ENCODE measurements at regions not wholly inside any gene's neighbourhood (a gene's known extent, or its start where the extent isn't known, plus 50 kb on each side); places are given as distances from the start of the nearest gene placed in this dataset.
A peak's percentile ranks its signal among the peaks of the same experiment; 100 is the strongest.

DNA sequence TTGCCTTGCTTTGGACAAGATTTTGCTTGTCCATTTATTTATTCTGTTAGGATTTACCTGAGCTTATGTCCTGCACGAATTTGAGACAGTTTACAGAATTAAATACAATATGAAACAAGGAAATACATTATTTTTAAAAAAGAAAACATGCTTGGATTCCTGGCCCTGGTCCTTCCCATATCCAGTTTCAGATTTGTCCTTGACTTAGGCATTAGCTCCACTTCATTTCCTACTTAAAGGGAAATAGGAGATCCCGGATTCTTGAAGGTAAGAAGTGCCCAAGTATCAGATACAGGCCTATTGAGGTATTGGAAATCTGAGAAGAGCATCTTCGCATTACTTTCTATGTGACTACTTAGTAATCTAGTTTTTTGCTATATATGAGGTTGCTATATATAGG, 672.0 kb downstream of the SI start:
- TF ChIP-seq, protein P1, sequence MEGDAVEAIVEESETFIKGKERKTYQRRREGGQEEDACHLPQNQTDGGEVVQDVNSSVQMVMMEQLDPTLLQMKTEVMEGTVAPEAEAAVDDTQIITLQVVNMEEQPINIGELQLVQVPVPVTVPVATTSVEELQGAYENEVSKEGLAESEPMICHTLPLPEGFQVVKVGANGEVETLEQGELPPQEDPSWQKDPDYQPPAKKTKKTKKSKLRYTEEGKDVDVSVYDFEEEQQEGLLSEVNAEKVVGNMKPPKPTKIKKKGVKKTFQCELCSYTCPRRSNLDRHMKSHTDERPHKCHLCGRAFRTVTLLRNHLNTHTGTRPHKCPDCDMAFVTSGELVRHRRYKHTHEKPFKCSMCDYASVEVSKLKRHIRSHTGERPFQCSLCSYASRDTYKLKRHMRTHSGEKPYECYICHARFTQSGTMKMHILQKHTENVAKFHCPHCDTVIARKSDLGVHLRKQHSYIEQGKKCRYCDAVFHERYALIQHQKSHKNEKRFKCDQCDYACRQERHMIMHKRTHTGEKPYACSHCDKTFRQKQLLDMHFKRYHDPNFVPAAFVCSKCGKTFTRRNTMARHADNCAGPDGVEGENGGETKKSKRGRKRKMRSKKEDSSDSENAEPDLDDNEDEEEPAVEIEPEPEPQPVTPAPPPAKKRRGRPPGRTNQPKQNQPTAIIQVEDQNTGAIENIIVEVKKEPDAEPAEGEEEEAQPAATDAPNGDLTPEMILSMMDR (IDR thresholded peaks at IDR 0.05): no peak

- TF ChIP-seq, protein P1 (IDR thresholded peaks at IDR 0.05): no peak
Measured at GRCh38 chr3:164401923-164402322, 676.4 kb downstream of the SI start.

DNA sequence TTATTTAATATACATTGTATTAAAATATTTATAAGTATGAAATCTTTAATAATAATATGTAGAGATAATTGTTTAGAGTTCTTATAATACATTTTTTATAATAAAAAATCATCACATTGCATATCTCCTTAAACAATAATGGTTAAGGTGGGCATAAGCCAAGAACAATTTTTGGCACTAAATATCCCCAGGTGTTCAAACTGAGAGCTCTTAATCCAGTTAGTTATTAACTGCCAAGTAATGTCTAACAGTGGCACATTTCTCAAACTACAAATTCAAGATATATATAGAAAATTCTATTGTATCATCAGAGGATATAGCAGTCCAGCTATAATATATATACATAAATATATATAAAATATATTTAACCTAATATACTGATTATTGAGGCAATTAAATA, 680.8 kb downstream of the SI start:
- TF ChIP-seq, protein P1 (IDR thresholded peaks at IDR 0.05): no peak

GRCh38 chr3:164393171-164393570, 685.1 kb downstream of the SI start:
- TF ChIP-seq, protein P1 (IDR thresholded peaks at IDR 0.05): peak; percentile 14; the same call in 1 of the 2 replicates

DNA sequence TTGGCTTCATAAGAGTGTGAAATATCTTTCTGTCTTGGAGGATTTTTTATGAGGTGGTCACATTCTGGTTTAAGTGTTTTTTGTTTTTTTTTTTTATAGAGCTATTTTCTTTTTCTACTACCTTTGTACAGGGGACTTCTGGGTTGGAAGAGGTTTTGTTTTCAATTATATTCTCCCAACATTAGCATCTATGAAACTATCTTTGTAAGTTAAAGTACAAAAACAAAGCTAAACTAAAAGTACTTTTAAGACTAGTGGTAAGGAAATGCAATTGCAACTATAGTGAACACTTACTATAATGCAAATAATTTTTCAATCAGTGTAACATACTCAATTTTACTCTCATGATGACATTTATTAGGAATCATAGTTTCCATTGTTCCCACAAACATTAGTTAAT, 688.2 kb downstream of the SI start:
- TF ChIP-seq, protein P1 (IDR thresholded peaks at IDR 0.05): peak; percentile 38; the same call in 1 of the 2 replicates

DNA sequence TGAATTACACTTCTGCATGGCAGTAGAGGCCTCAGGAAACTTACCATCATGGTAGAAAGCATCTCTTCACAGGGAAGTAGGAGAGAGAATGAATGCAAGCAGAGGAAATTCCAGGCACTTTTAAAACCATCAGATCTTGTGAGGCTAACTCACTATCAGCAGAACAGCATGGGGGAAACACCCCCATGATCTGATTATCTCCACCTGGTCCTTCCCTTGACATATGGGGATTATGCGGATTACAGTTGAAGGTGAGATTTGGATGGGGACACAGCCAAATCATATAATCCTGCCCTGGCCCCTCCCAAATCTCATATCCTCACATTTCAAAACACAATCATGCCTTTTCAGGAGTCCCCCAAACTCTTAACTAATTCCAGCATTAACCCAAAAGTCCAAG, 691.1 kb downstream of the SI start:
- TF ChIP-seq, protein P1 (IDR thresholded peaks at IDR 0.05): no peak

GRCh38 chr3:164380156-164380555, 698.1 kb downstream of the SI start:
- TF ChIP-seq, protein P1 (IDR thresholded peaks at IDR 0.05): no peak

DNA sequence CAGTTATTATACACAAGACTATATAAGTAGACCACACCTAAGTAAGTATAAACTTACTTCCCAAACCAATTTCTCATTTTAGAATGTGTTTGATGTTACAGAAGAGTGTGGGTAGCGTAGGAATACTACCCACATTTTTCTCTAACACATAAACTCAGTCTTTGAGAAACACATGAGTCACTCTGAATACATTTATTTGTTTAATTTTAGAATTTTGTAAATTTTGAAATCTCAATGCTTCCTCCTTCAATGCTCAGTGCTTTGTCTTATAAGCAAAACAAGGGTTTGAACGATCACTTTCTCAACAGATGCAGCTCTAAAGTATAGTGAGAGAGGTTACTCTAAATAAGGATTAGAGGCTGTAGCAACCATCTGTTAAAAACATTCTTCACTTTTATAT, 700.8 kb downstream of the SI start:
- TF ChIP-seq, protein P1 (IDR thresholded peaks at IDR 0.05): no peak
